Renal cortical epithelial cell (primary cell): ENCODE measurements at regions not wholly inside any gene's neighbourhood (a gene's known extent, or its start where the extent isn't known, plus 50 kb on each side); places are given as distances from the start of the nearest gene placed in this dataset.
"Not testable (repeated sequence)": the region's sequence is repeated elsewhere in the genome, so short reads cannot be mapped to it uniquely, and the experiment has no call there.

Experiments used
- DNase-seq: peaks from one replicate; pipeline ENCODE4 v3.0.0-alpha.2; 2011; ENCODE audit warnings: low read depth

DNA sequence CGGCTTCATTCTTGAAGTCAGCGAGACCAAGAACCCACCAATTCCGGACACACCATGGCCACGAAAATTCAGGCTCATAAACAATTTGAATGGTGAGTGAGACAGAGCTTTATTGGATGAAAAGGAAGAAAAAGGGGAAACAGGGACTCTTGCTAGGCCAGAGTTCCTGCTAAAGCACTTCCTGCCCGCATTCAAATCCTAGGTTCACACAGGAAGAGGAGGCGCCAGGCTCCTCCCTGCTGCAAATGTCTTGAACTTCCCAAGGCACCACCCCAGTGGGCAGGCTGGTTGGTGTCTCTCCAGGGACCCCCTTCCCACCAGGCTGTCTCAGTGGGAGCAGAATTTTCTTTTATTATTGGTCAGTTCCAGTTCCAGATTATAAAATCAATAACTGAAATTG lies 121.2 kb downstream of the FSCB start:
- no peak for DNase-seq

DNA sequence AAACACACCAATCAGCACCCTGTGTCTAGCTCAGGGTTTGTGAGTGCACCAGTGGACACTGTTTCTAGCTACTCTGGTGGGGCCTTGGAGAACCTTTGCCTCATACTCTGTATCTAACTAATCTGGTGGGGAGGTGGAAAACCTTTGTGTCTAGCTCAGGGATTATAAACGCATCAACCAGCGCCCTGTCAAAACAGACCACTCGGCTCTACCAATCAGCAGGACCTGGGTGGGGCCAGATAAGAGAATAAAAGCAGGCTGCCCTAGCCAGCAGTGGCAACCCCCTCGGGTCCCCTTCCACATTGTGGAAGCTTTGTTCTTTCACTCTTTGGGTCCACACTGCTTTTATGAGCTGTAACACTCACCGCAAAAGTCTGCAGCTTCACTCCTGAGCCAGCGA lies 121.8 kb downstream of the FSCB start:
- DNase-seq: not testable (repeated sequence)

GRCh38 chr14:44384601-44385293 lies 122.3 kb downstream of the FSCB start:
- DNase-seq: not testable (repeated sequence)

DNA sequence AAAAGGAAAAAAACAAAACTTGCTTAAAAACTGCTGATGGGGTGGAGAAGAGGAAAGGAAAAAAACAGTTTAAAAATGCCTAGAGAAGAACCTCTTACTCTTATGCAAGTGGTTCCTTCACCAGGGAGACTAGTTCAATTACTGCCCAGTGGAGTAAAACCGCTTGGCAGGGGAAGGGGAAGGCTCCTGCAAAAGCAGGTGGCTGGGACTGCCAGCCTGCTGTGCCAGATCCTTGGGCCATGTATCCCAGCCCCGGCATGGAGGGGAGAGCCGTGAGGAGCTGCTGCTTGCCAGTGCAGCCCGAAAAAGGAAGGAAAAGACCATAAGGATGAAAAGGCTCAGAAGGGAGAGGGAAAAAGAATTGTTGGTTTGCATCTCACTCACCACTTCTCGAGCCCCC lies 123.0 kb downstream of the FSCB start:
- no peak for DNase-seq

DNA sequence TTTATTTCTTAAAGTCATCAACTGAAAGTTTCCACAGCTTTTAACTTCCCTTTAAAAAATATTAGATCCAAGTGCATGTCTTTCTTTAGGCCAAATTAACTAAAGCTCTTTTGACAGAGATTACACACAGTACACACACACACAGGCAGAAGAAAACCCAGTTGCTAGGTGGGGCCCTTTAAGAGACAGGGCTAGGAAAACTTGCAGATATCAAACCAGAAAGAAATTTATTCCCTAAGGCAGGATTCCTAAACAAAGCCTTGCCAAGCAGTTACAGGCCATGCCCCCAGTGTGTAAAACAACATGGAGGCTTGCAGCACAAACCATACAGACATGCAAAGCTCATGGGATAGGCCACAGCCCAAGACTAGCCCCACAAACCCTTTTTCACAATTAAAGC lies 123.4 kb downstream of the FSCB start:
- DNase-seq: no peak

DNA sequence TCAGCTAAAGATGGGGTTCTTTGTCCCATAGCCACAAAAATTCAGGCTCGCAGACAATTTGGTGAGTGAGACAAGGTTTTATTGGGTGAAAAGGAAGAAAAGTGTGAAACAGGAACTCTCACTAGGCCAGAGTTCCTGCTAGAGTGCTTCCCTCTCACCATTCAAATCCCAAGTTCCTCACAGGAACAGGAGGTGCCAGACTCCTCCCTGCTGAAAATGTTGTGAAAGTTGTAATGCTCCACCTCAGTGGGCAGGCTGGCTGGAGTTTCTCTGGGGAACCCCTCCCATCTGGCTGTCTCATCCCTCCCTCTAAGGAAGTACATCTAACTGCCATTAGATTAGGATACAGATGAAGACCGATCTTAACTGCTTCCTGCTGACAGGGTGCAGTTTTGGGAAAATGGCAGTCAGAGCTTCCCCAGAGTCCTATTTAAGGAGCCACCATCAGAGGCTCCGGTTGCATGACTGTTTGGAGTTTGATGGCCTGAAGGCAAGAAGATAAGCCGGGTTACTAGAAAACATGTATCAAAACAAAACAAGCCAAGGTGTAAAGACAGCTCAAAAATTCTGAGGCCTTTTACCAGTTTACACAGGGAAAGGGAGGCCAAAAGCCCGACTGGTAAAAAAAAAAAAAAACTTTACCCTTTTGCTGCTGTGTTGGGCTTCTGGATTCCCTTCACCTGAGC lies 127.6 kb downstream of the FSCB start:
- no peak for DNase-seq

GRCh38 chr14:44374906-44375305 lies 132.2 kb downstream of the FSCB start:
- DNase-seq: no peak

GRCh38 chr14:44372807-44373489 lies 134.1 kb downstream of the FSCB start:
- no peak for DNase-seq

GRCh38 chr14:44372231-44372630 lies 134.9 kb downstream of the FSCB start:
- DNase-seq: no peak

- no peak for DNase-seq
Measured at GRCh38 chr14:44370727-44371126, 136.4 kb downstream of the FSCB start.

DNA sequence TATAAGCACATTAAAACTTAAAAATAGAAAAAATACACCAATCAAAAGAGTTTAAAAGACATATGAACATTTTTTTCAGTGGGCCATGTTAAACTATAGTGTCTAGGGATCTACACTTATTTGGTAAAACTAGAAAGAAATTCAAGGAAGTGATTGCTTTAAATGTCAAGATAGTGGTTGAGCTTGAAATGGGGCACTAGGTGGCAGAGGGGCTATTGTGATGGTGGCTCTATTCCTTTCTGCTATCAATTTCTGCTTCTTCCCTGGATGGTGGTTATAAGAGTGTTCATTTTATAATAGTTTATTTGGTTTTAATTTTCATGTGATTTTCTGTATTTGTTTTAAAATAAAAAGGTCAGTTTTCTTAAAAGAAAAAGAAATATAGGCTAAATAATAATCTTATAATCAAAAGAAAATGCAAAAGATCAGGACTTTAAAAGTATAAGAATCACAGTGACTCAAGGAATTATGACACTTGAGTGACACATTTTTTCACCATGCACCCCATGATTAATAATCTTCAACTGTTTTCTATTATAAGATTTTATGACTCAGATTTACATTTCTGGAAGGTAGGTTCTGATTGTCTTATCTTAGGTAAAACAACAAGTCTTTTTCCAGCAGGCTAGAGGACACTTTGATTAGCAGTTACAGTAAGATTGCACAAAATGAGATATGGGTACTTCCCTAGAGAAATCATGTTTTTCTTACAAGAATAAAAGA lies 137.5 kb downstream of the FSCB start:
- DNase-seq: no peak

- DNase-seq: no peak
Measured at GRCh38 chr14:44361083-44361482, 146.0 kb downstream of the FSCB start.

DNA sequence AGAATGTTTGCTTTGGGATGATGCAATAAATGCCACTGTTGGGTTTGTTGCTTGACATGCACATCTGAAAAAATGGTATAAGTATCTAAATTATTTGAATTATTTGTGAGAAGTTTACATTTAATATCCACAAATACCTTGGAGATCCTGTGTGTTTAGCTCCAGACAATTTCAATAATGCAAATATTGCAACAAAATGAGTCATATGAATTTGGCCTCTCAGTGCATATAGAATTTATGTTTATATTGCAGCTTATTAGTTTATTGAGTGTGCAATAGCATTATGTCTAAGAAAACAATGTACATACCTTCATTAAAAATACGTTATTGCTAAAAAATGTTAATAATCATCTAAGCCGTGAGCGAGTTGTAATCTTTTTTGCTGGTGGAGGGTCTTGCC lies 153.3 kb downstream of the FSCB start:
- DNase-seq: no peak

DNA sequence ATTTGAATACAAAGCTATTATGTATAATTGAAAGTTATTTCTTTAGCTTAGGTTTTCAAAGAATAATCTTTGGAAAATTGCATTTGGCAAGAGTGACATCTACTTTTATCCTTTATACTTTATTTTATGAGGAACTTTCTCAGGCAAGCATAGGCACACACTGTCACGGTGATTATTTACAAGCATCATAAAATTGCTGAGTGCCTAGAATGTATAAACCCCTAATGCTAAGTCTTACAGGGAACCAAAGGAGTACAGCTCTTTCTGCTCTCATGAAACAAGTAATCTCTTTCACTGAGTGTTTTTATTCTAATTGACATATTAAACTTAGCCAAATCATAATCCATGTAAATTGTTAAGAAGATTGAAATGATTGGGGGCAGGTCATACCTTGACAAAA lies 154.9 kb downstream of the FSCB start:
- DNase-seq: no peak

DNA sequence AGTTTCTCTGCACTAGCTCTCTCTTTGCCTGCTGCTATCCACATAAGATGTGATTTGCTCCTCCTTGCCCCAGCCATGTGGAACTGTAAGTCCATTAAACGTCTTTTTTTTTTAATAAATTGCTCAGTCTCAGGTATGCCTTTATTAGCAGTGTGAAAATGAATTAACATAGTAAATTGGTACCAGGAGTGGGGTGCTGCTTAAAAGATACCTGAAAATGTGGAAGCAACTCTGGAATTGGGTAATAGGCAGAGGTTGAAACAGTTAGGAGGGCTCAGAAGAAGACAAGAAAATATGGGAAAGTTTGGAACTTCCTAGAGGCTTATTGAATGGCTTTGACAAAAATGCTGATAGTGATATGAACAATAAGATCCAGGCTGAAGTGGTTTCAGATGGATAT lies 159.8 kb downstream of the FSCB start:
- DNase-seq: no peak

- DNase-seq: no peak
Measured at GRCh38 chr14:44341116-44341515, 166.0 kb downstream of the FSCB start.

DNA sequence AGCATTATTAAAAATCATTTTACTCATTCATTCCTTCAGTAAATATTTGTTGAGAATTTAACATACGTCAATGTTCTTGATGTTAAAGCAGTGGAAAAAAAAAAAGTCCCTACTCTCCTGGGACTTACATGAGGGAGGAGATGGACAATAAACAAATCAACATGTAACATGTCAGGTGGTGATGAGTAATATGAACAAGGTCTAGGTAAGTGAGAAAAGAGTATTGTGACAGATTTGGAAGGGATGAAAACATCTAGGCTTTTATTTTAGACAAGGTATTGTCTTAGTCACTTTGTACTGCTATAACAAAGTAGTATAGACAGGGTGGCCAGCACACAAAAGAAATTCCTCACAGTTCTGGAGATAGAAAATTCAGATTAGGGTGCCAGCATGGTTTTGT lies 167.2 kb downstream of the FSCB start:
- no peak for DNase-seq

- DNase-seq: peak; percentile 10
Measured at GRCh38 chr14:44339231-44339630, 167.9 kb downstream of the FSCB start.

GRCh38 chr14:44317441-44317746 lies 189.7 kb downstream of the FSCB start:
- DNase-seq: no peak

- DNase-seq: peak; percentile 97
Measured at GRCh38 chr14:44316647-44317440, 190.2 kb downstream of the FSCB start.

DNA sequence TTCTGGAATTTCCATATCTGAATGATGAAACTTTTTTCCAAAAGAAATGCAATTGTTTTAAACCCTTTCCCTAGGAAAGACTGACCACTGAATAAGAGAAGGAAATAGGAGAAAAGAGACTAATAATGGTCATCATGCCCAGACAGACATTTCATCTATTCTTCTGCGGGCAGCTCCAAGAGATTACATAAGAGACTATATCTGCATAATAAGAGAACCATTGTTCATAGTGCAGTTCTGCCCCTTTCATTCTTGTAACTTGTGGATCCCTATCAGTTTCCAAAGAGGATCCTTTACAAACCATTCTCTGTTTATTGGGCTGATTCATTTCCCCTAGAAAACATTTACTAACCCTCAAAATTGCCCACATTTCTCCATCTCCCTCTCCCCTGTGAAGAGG lies 197.8 kb downstream of the FSCB start:
- peak; percentile 4 for DNase-seq

GRCh38 chr14:44300916-44301315 lies 206.2 kb downstream of the FSCB start:
- no peak for DNase-seq
